NCI-H2227 treated with DMSO at 0.1 percent for 48 hours (cell line): ENCODE measurements at regions not wholly inside any gene's neighbourhood (a gene's known extent, or its start where the extent isn't known, plus 50 kb on each side); places are given as distances from the start of the nearest gene placed in this dataset.
"Not testable (repeated sequence)": the region's sequence is repeated elsewhere in the genome, so short reads cannot be mapped to it uniquely, and the experiment has no call there.

Experiments
- DNase-seq: peaks from one replicate; lab custom pipeline; 2025; lab: John Stamatoyannopoulos, UW

GRCh38 chr4:189096717-189097116 lies 844.0 kb upstream of the FRG1 start:
- DNase-seq, result no peak

- no peak for DNase-seq
Measured at GRCh38 chr4:189098932-189099696, 841.6 kb upstream of the FRG1 start.

GRCh38 chr4:189113389-189113888 lies 827.2 kb upstream of the FRG1 start:
- no peak for DNase-seq

GRCh38 chr4:189117426-189117825 lies 823.2 kb upstream of the FRG1 start:
- no peak for DNase-seq

- DNase-seq, result no peak
Measured at GRCh38 chr4:189121336-189121735, 819.3 kb upstream of the FRG1 start.

GRCh38 chr4:189124149-189124758 lies 816.4 kb upstream of the FRG1 start:
- no peak for DNase-seq

- no peak for DNase-seq
Measured at GRCh38 chr4:189124791-189125190, 815.9 kb upstream of the FRG1 start.

GRCh38 chr4:189126040-189126439 lies 814.6 kb upstream of the FRG1 start:
- DNase-seq, result no peak

GRCh38 chr4:189128341-189128740 lies 812.3 kb upstream of the FRG1 start:
- DNase-seq, result no peak

GRCh38 chr4:189129044-189129694 lies 811.5 kb upstream of the FRG1 start:
- DNase-seq, result no peak

GRCh38 chr4:189131118-189131517 lies 809.6 kb upstream of the FRG1 start:
- no peak for DNase-seq

GRCh38 chr4:189136462-189136861 lies 804.2 kb upstream of the FRG1 start:
- no peak for DNase-seq

GRCh38 chr4:189143263-189143952 lies 797.3 kb upstream of the FRG1 start:
- DNase-seq, result no peak

GRCh38 chr4:189147005-189147929 lies 793.4 kb upstream of the FRG1 start:
- no peak for DNase-seq

GRCh38 chr4:189155083-189155482 lies 785.6 kb upstream of the FRG1 start:
- not testable (repeated sequence) for DNase-seq

GRCh38 chr4:189162073-189162789 lies 778.4 kb upstream of the FRG1 start:
- DNase-seq, result no peak

- DNase-seq, result no peak
Measured at GRCh38 chr4:189162888-189163287, 777.8 kb upstream of the FRG1 start.

- DNase-seq, result no peak
Measured at GRCh38 chr4:189176002-189176401, 764.7 kb upstream of the FRG1 start.

- DNase-seq, result no peak
Measured at GRCh38 chr4:189177130-189177529, 763.5 kb upstream of the FRG1 start.

GRCh38 chr4:189178125-189178746 lies 762.4 kb upstream of the FRG1 start:
- no peak for DNase-seq
